ENCODE measurements at regions not wholly inside any gene's neighbourhood (a gene's known extent, or its start where the extent isn't known, plus 50 kb on each side); places are given as distances from the start of the nearest gene placed in this dataset.

GRCh38 chr10:123377883-123378282, 223.7 kb downstream of the BUB3 start:
- DNase-seq (ENCODE audit: low read depth in 1 of 2, low spot score in 1 of 2) = no peak

DNA sequence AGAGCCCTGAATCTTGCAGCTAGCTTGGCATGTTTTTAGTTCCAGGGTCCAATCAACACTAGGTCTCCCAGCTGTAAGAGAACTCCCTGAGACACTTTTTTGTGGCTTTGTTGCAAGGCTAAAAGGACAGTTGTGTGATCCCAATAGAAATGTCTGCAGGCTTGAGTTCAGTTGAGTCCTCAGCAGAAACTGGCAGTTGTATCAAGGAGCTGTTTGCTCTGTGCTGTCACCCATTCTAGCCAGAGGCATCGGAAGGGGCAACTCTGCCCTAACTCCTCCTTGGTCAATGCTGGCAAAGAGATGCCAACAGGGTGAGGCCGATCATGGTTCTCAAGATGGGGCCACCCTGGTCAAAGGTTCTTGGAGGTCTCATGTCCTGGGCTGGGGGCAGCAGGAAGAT, 224.1 kb downstream of the BUB3 start:
- H3K27ac ChIP-seq (replicated peaks) = no peak overlapping the region
- DNase-seq (ENCODE audit: low read depth in 1 of 2, low spot score in 1 of 2) = no peak
- TF ChIP-seq REST (IDR thresholded peaks at IDR 0.05; ENCODE audit: insufficient replicate concordance, low read depth) (no peak), GABPA (IDR thresholded peaks at IDR 0.05; ENCODE audit: low read depth) (no peak), SPI1 (IDR thresholded peaks at IDR 0.05; ENCODE audit: borderline replicate concordance, low read depth) (no peak)
- H3K27me3 ChIP-seq (ENCODE audit: insufficient read depth, poor library complexity, severe bottlenecking) = peaks cover 3% of the 10 kb centered on the region
- H3K4me3 ChIP-seq (replicated peaks; ENCODE audit: insufficient read depth, low read length) = no peak overlapping the region

More at GRCh38 chr10:123377883-123378282, 223.7 kb downstream of the BUB3 start:
- H3K27ac ChIP-seq (replicated peaks) = no peak overlapping the region
- peaks cover 3% of the 10 kb centered on the region for H3K27me3 ChIP-seq (ENCODE audit: insufficient read depth, poor library complexity, severe bottlenecking)
- H3K4me3 ChIP-seq (replicated peaks; ENCODE audit: insufficient read depth, low read length) = no peak overlapping the region
- no peak for TF ChIP-seq SPI1 (IDR thresholded peaks at IDR 0.05; ENCODE audit: borderline replicate concordance, low read depth)
- no peak for TF ChIP-seq REST (IDR thresholded peaks at IDR 0.05; ENCODE audit: insufficient replicate concordance, low read depth)
- TF ChIP-seq GABPA (IDR thresholded peaks at IDR 0.05; ENCODE audit: low read depth) = no peak
- no peak for TF ChIP-seq POLR2AphosphoS5 (IDR thresholded peaks at IDR 0.05; ENCODE audit: low read depth)
- TF ChIP-seq, protein P1, sequence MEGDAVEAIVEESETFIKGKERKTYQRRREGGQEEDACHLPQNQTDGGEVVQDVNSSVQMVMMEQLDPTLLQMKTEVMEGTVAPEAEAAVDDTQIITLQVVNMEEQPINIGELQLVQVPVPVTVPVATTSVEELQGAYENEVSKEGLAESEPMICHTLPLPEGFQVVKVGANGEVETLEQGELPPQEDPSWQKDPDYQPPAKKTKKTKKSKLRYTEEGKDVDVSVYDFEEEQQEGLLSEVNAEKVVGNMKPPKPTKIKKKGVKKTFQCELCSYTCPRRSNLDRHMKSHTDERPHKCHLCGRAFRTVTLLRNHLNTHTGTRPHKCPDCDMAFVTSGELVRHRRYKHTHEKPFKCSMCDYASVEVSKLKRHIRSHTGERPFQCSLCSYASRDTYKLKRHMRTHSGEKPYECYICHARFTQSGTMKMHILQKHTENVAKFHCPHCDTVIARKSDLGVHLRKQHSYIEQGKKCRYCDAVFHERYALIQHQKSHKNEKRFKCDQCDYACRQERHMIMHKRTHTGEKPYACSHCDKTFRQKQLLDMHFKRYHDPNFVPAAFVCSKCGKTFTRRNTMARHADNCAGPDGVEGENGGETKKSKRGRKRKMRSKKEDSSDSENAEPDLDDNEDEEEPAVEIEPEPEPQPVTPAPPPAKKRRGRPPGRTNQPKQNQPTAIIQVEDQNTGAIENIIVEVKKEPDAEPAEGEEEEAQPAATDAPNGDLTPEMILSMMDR (IDR thresholded peaks at IDR 0.05; ENCODE audit: insufficient read depth, low read length) = no peak

GRCh38 chr10:123379156-123379555, 225.0 kb downstream of the BUB3 start:
- no peak for DNase-seq (ENCODE audit: low read depth in 1 of 2, low spot score in 1 of 2)

More at GRCh38 chr10:123379156-123379555, 225.0 kb downstream of the BUB3 start:
- TF ChIP-seq REST (IDR thresholded peaks at IDR 0.05; ENCODE audit: insufficient replicate concordance, low read depth) = no peak
- TF ChIP-seq, protein P1 (IDR thresholded peaks at IDR 0.05; ENCODE audit: insufficient read depth, low read length) = no peak
- no peak for TF ChIP-seq SPI1 (IDR thresholded peaks at IDR 0.05; ENCODE audit: borderline replicate concordance, low read depth)
- no peak for TF ChIP-seq GABPA (IDR thresholded peaks at IDR 0.05; ENCODE audit: low read depth)
- TF ChIP-seq POLR2AphosphoS5 (IDR thresholded peaks at IDR 0.05; ENCODE audit: low read depth) = no peak
- Histone ChIP-seq H3K27ac (replicated peaks) (no peak overlapping the region), H3K4me3 (replicated peaks; ENCODE audit: insufficient read depth, low read length) (no peak overlapping the region), H3K27me3 (ENCODE audit: insufficient read depth, poor library complexity, severe bottlenecking) (peaks cover 3% of the 10 kb centered on the region)
